Gastroesophageal sphincter (tissue), 3 donors: ENCODE measurements at regions not wholly inside any gene's neighbourhood (a gene's known extent, or its start where the extent isn't known, plus 50 kb on each side); places are given as distances from the start of the nearest gene placed in this dataset.

ENCODE experiments used
- CTCF ChIP-seq, 4 experiments: fragments of 200-600 bp in 2 of 4; fragments of 450-650 bp in 2 of 4; sonication (generic) in 1 of 4; IDR thresholded peaks; one replicate each; pipeline ENCODE4 v1.5.1; 2017 to 2019; ENCODE audit warnings: antibody characterized with exemption in 4 of 4, mild to moderate bottlenecking in 2 of 4, moderate library complexity in 2 of 4
- EP300 ChIP-seq: sonication (generic); formaldehyde crosslinking; IDR thresholded peaks from one replicate; pipeline ENCODE4 v1.6.1; 2017; ENCODE audit warnings: antibody characterized with exemption, mild to moderate bottlenecking
- POLR2A ChIP-seq, 2 donors: fragments of 450-650 bp; IDR thresholded peaks; one replicate each; pipeline ENCODE4 v1.6.1; 2017; ENCODE audit warnings: antibody characterized with exemption in 2 of 2, mild to moderate bottlenecking in 2 of 2, moderate library complexity in 1 of 2
- POLR2AphosphoS5 ChIP-seq: sonication (generic); formaldehyde crosslinking; IDR thresholded peaks from one replicate; pipeline ENCODE4 v1.6.1; 2017; ENCODE audit warnings: antibody characterized with exemption

DNA sequence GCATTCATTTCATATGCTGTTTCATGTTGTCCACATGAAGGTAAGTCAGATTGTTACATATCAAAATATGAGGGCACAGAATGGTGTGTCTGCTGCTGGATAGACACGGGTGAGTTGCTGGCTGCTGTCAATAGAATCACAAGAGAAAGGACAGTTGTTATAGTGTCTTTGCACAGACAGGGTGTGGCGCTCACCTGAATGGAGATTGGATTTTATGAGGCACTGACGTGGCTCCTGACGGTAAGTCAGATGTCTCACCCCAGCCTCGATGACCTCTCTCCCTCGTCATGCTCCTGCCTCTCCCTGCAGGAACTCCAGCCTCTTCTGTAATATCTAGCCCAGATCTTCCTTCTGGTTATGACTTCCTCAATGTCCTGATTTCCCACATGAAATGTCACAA lies 75.4 kb upstream of the SELENOP start:
- TF ChIP-seq POLR2A (IDR thresholded peaks at IDR 0.05) = no peak
- TF ChIP-seq CTCF (IDR thresholded peaks at IDR 0.05) = no peak
- TF ChIP-seq POLR2AphosphoS5 = no peak
- no peak for TF ChIP-seq EP300
